Adipocyte (in vitro differentiated cells): ENCODE measurements at regions not wholly inside any gene's neighbourhood (a gene's known extent, or its start where the extent isn't known, plus 50 kb on each side); places are given as distances from the start of the nearest gene placed in this dataset.
"Not testable (repeated sequence)": the region's sequence is repeated elsewhere in the genome, so short reads cannot be mapped to it uniquely, and the experiment has no call there.

Experiments used
- DNase-seq: peaks from one replicate; pipeline ENCODE4 v3.0.0-alpha.2; 2015; ENCODE audit warnings: low read depth
- H3K27me3 ChIP-seq: replicated peaks from 2 replicates; pipeline ENCODE4 v1.7.0; 2013; ENCODE audit warnings: mild to moderate bottlenecking, low read length, moderate library complexity; ENCODE audit not compliant: control insufficient read depth, insufficient read depth
- H3K36me3 ChIP-seq: 2 replicates; pipeline ENCODE4 v1.7.0; 2013; ENCODE audit warnings: low read length, mild to moderate bottlenecking, moderate library complexity; ENCODE audit not compliant: control insufficient read depth, insufficient read depth, severe bottlenecking
- H3K4me1 ChIP-seq: 2 replicates; pipeline ENCODE4 v1.7.0; 2013; ENCODE audit warnings: mild to moderate bottlenecking, low read length, moderate library complexity; ENCODE audit not compliant: control insufficient read depth, insufficient read depth
- H3K4me3 ChIP-seq: 2 replicates; pipeline ENCODE4 v1.7.0; 2013; ENCODE audit warnings: mild to moderate bottlenecking, low read length, moderate library complexity
- H3K9ac ChIP-seq: 2 replicates; pipeline ENCODE4 v1.7.0; 2013; ENCODE audit warnings: mild to moderate bottlenecking, low read length, moderate library complexity
- H3K9me3 ChIP-seq: 2 replicates; pipeline ENCODE4 v1.7.0; 2013; ENCODE audit warnings: mild to moderate bottlenecking, low read length, moderate library complexity; ENCODE audit not compliant: control insufficient read depth

GRCh38 chr6:84897988-84898594 is 133.7 kb upstream of the TBX18 start:
- peak; percentile 20 for DNase-seq
- Histone ChIP-seq H3K9ac (peak overlapping the region; percentile 11), H3K9me3 (no peaks in the 10 kb centered on the region), H3K4me3 (peak overlapping the region; percentile 38), H3K36me3 (no peaks in the 10 kb centered on the region), H3K4me1 (peaks cover 19% of the 10 kb centered on the region), H3K27me3 (no peaks in the 10 kb centered on the region)

- DNase-seq: no peak
- Histone ChIP-seq H3K4me1 (peaks cover 23% of the 10 kb centered on the region), H3K9me3 (no peaks in the 10 kb centered on the region), H3K9ac (no peak overlapping the region), H3K4me3 (no peak overlapping the region), H3K27me3 (no peaks in the 10 kb centered on the region), H3K36me3 (no peaks in the 10 kb centered on the region)
Measured at GRCh38 chr6:84897011-84897410, 132.6 kb upstream of the TBX18 start.

DNA sequence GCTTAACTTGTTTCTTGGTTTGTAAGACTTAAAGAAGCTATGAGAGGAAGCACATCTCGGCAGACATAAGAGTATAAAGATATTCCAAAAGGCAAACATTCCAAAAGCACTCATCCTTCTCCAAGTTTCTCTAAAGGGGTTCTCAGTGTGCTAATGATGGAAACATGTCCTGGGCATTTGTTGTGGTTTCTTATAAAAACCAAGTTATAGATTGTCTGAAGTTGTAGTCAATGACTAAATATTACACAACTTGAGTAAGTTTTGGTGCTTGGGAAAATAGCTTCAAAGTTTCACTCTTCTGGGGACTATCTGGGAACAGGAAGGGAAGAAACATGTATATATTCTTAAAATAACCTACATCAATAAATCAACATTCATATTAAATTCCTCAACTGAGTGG is 128.3 kb upstream of the TBX18 start:
- H3K9ac ChIP-seq: no peak overlapping the region
- no peaks in the 10 kb centered on the region for H3K27me3 ChIP-seq
- H3K36me3 ChIP-seq: no peaks in the 10 kb centered on the region
- no peak overlapping the region for H3K4me3 ChIP-seq
- no peaks in the 10 kb centered on the region for H3K9me3 ChIP-seq
- peaks cover 12% of the 10 kb centered on the region for H3K4me1 ChIP-seq
- DNase-seq: no peak

- Histone ChIP-seq H3K4me1 (peaks cover 3% of the 10 kb centered on the region), H3K9me3 (no peaks in the 10 kb centered on the region)
- no peak for DNase-seq
Measured at GRCh38 chr6:84882768-84883766, 118.7 kb upstream of the TBX18 start.

DNA sequence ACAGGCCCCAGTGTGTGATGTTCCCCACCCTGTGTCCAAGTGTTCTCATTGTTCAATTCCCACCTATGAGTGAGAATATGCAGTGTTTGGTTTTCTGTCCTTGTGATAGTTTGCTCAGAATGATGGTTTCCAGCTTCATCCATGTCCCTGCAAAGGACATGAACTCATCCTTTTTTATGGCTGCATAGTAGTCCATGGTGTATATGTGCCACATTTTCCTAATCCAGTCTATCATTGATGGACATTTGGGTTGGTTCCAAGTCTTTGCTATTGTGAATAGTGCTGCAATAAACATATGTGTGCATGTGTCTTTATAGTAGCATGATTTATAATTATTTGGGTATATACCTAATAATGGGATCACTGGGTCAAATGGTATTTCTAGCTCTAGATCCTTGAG is 115.0 kb upstream of the TBX18 start:
- not testable (repeated sequence) for H3K9me3 ChIP-seq, H3K36me3 ChIP-seq, DNase-seq, H3K27me3 ChIP-seq, H3K4me3 ChIP-seq, H3K9ac ChIP-seq
- H3K4me1 ChIP-seq: peaks cover 22% of the 10 kb centered on the region

More at GRCh38 chr6:84882768-84883766, 118.7 kb upstream of the TBX18 start:
- Histone ChIP-seq H3K9ac (no peak overlapping the region), H3K36me3 (no peaks in the 10 kb centered on the region), H3K4me3 (no peak overlapping the region), H3K27me3 (no peaks in the 10 kb centered on the region)

- no peak overlapping the region for H3K9ac ChIP-seq
- no peaks in the 10 kb centered on the region for H3K9me3 ChIP-seq
- no peaks in the 10 kb centered on the region for H3K27me3 ChIP-seq
- no peak overlapping the region for H3K4me3 ChIP-seq
- H3K4me1 ChIP-seq: peaks cover 36% of the 10 kb centered on the region
- DNase-seq: no peak
- H3K36me3 ChIP-seq: no peaks in the 10 kb centered on the region
Measured at GRCh38 chr6:84877515-84878210, 113.3 kb upstream of the TBX18 start.

DNA sequence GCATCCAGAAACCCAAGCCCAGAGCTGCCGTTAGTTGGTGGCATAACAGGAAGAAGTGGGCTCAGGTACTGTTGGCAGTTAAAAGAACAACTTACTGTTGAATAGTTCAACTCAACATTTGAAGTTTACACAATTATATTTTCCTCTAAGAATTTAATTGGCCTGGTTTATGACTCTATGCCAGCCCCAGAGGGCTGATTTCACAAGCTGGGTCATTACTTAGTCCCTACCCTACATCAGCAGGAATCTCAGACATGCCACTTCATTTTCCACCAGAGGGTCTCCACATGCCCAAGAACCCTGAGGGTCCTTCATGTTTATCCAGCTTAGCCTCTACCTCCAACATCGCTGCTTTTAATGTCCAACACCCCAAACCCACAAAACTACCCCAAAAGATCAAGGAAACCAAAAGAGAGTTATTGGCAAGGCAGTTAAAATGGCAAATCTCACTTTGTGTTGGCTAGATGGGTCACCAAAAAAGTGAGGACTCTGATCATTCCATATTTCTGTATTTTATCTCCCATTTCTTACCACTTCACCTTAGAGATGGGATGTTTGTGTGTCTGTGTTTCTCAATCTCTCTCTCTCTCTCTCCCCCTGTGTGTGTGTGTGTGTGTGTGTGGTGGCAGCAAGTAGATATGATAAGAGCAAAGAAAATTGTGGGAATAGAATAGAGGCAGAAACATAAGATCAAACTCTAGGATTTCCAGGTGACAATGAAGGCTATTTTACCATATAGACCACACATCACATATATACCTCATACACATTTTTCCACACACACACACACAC is 112.5 kb upstream of the TBX18 start:
- Histone ChIP-seq H3K36me3 (no peaks in the 10 kb centered on the region), H3K9ac (no peak overlapping the region), H3K9me3 (no peaks in the 10 kb centered on the region), H3K4me3 (no peak overlapping the region), H3K4me1 (peaks cover 43% of the 10 kb centered on the region), H3K27me3 (no peaks in the 10 kb centered on the region)
- DNase-seq: no peak

- H3K36me3 ChIP-seq: no peaks in the 10 kb centered on the region
- no peaks in the 10 kb centered on the region for H3K9me3 ChIP-seq
- H3K9ac ChIP-seq: peak overlapping the region; percentile 47
- DNase-seq: no peak
- no peaks in the 10 kb centered on the region for H3K27me3 ChIP-seq
- H3K4me1 ChIP-seq: peaks cover 50% of the 10 kb centered on the region
- peak overlapping the region; percentile 49 for H3K4me3 ChIP-seq
Measured at GRCh38 chr6:84872996-84873723, 108.8 kb upstream of the TBX18 start.

DNA sequence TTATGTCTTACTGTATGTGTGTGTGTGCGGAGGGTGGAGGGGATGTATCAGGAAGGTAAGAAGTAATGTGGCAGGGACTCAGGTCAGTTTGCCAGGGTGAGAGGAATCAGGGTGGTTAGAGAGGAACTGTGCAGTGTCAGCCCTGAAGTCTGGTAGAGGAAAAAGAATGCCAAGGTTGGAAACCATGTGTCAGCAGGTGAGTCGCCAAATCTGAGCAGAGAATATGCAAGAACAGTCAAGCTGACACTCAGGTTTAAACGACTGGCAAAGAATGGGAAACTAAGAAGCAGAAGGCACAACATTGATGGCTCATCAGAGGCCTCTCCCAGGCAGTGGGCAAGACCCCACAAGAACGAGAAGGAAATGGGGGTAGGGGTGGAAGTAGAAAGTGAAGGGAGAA is 107.5 kb upstream of the TBX18 start:
- Histone ChIP-seq H3K9me3 (no peaks in the 10 kb centered on the region), H3K27me3 (no peaks in the 10 kb centered on the region), H3K4me3 (no peak overlapping the region), H3K4me1 (peaks cover 63% of the 10 kb centered on the region), H3K36me3 (no peaks in the 10 kb centered on the region), H3K9ac (no peak overlapping the region)
- DNase-seq: no peak

GRCh38 chr6:84870672-84871071 is 106.3 kb upstream of the TBX18 start:
- no peaks in the 10 kb centered on the region for H3K9me3 ChIP-seq
- no peaks in the 10 kb centered on the region for H3K27me3 ChIP-seq
- DNase-seq: no peak

More at GRCh38 chr6:84870672-84871071, 106.3 kb upstream of the TBX18 start:
- Histone ChIP-seq H3K4me1 (peaks cover 61% of the 10 kb centered on the region), H3K4me3 (no peak overlapping the region), H3K9ac (no peak overlapping the region), H3K36me3 (no peaks in the 10 kb centered on the region)
